ENCODE measurements at regions not wholly inside any gene's neighbourhood (a gene's known extent, or its start where the extent isn't known, plus 50 kb on each side); places are given as distances from the start of the nearest gene placed in this dataset.

GRCh38 chr1:87612956-87613355 is 284.3 kb downstream of the LMO4 start:
- Histone ChIP-seq H3K27ac (ENCODE audit: low read depth, low read length, poor library complexity, severe bottlenecking) (no peak overlapping the region), H3K4me3 (ENCODE audit: low read depth, low read length, poor library complexity, severe bottlenecking) (no peak overlapping the region), H3K36me3 (ENCODE audit: insufficient read depth, low read length) (no peaks in the 10 kb centered on the region), H3K4me1 (ENCODE audit: insufficient read depth, low read length, poor library complexity, severe bottlenecking) (no peaks in the 10 kb centered on the region), H3K79me2 (ENCODE audit: insufficient read depth, low read depth, low read length) (no peaks in the 10 kb centered on the region), H3K9me3 (ENCODE audit: low read length) (no peaks in the 10 kb centered on the region), H3K4me2 (ENCODE audit: low read length) (no peak overlapping the region), H2AFZ (ENCODE audit: low read length) (no peak overlapping the region), H4K20me1 (ENCODE audit: insufficient read depth, low read length) (no peaks in the 10 kb centered on the region), H3K9me2 (ENCODE audit: insufficient read depth, low read length) (no peaks in the 10 kb centered on the region)
- TF ChIP-seq, protein P1, sequence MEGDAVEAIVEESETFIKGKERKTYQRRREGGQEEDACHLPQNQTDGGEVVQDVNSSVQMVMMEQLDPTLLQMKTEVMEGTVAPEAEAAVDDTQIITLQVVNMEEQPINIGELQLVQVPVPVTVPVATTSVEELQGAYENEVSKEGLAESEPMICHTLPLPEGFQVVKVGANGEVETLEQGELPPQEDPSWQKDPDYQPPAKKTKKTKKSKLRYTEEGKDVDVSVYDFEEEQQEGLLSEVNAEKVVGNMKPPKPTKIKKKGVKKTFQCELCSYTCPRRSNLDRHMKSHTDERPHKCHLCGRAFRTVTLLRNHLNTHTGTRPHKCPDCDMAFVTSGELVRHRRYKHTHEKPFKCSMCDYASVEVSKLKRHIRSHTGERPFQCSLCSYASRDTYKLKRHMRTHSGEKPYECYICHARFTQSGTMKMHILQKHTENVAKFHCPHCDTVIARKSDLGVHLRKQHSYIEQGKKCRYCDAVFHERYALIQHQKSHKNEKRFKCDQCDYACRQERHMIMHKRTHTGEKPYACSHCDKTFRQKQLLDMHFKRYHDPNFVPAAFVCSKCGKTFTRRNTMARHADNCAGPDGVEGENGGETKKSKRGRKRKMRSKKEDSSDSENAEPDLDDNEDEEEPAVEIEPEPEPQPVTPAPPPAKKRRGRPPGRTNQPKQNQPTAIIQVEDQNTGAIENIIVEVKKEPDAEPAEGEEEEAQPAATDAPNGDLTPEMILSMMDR (conservative IDR thresholded peaks at IDR 0.05; ENCODE audit: low read length): no peak
- no peak for TF ChIP-seq EZH2phosphoT487 (IDR thresholded peaks at IDR 0.05; ENCODE audit: borderline replicate concordance, low read depth, low read length)
- CTCF ChIA-PET (ENCODE audit: unreplicated experiment): no interaction called here
- DNase-seq (ENCODE audit: low spot score): no peak
- intact Hi-C loops (cut with micrococcal nuclease; ENCODE audit: unreplicated experiment): no loop called here
- BruUV-seq (replicated peaks): no TSS peak
- POLR2A ChIA-PET: no interaction called here

GRCh38 chr1:87615491-87615890 is 286.8 kb downstream of the LMO4 start:
- H2AFZ ChIP-seq (ENCODE audit: low read length): no peak overlapping the region
- POLR2A ChIA-PET: no interaction called here
- H3K27ac ChIP-seq (ENCODE audit: low read depth, low read length, poor library complexity, severe bottlenecking): no peak overlapping the region
- DNase-seq (ENCODE audit: low spot score): no peak
- H3K4me1 ChIP-seq (ENCODE audit: insufficient read depth, low read length, poor library complexity, severe bottlenecking): no peaks in the 10 kb centered on the region
- no peaks in the 10 kb centered on the region for H3K36me3 ChIP-seq (ENCODE audit: insufficient read depth, low read length)
- no TSS peak for BruUV-seq (replicated peaks)
- H3K9me3 ChIP-seq (ENCODE audit: low read length): no peaks in the 10 kb centered on the region
- TF ChIP-seq, protein P1 (conservative IDR thresholded peaks at IDR 0.05; ENCODE audit: low read length): no peak
- TF ChIP-seq EZH2phosphoT487 (IDR thresholded peaks at IDR 0.05; ENCODE audit: borderline replicate concordance, low read depth, low read length): no peak
- no peak overlapping the region for H3K4me3 ChIP-seq (ENCODE audit: low read depth, low read length, poor library complexity, severe bottlenecking)
- no peaks in the 10 kb centered on the region for H4K20me1 ChIP-seq (ENCODE audit: insufficient read depth, low read length)
- H3K79me2 ChIP-seq (ENCODE audit: insufficient read depth, low read depth, low read length): no peaks in the 10 kb centered on the region
- H3K4me2 ChIP-seq (ENCODE audit: low read length): no peak overlapping the region
- CTCF ChIA-PET (ENCODE audit: unreplicated experiment): no interaction called here
- H3K9me2 ChIP-seq (ENCODE audit: insufficient read depth, low read length): no peaks in the 10 kb centered on the region
- intact Hi-C loops (cut with micrococcal nuclease; ENCODE audit: unreplicated experiment): no loop called here

- CTCF ChIA-PET (ENCODE audit: unreplicated experiment): no interaction called here
- Histone ChIP-seq H4K20me1 (ENCODE audit: insufficient read depth, low read length) (no peaks in the 10 kb centered on the region), H2AFZ (ENCODE audit: low read length) (no peak overlapping the region), H3K9me2 (ENCODE audit: insufficient read depth, low read length) (no peaks in the 10 kb centered on the region), H3K4me1 (ENCODE audit: insufficient read depth, low read length, poor library complexity, severe bottlenecking) (no peaks in the 10 kb centered on the region), H3K4me3 (ENCODE audit: low read depth, low read length, poor library complexity, severe bottlenecking) (no peak overlapping the region), H3K36me3 (ENCODE audit: insufficient read depth, low read length) (no peaks in the 10 kb centered on the region), H3K79me2 (ENCODE audit: insufficient read depth, low read depth, low read length) (no peaks in the 10 kb centered on the region), H3K4me2 (ENCODE audit: low read length) (no peak overlapping the region), H3K27ac (ENCODE audit: low read depth, low read length, poor library complexity, severe bottlenecking) (no peak overlapping the region), H3K9me3 (ENCODE audit: low read length) (no peaks in the 10 kb centered on the region)
- POLR2A ChIA-PET: no interaction called here
- no peak for DNase-seq (ENCODE audit: low spot score)
- TF ChIP-seq EZH2phosphoT487 (IDR thresholded peaks at IDR 0.05; ENCODE audit: borderline replicate concordance, low read depth, low read length): no peak
- TF ChIP-seq, protein P1 (conservative IDR thresholded peaks at IDR 0.05; ENCODE audit: low read length): no peak
- intact Hi-C loops (cut with micrococcal nuclease; ENCODE audit: unreplicated experiment): no loop called here
- no TSS peak for BruUV-seq (replicated peaks)
Observed at GRCh38 chr1:87615901-87616300, 287.2 kb downstream of the LMO4 start.

All from OCI-LY7 (cell line).